Naive thymus-derived CD8-positive, alpha-beta T cell (primary cell): ENCODE measurements at regions not wholly inside any gene's neighbourhood (a gene's known extent, or its start where the extent isn't known, plus 50 kb on each side); places are given as distances from the start of the nearest gene placed in this dataset.
A peak's percentile ranks its signal among the peaks of the same experiment; 100 is the strongest.
"Not testable (repeated sequence)": the region's sequence is repeated elsewhere in the genome, so short reads cannot be mapped to it uniquely, and the experiment has no call there.

ENCODE experiments used
- ATAC-seq, 2 donors: fragments of 150-1000 bp; cut with Tn5 transposase in 1 of 2; sonication (Bioruptor Pico), chemical (Tn5 transposase) in 1 of 2; 1 replicate in 1 of 2; 2 replicates in 1 of 2; pipeline ENCODE4 v1.10.0; 2021; ENCODE audit warnings: mild to moderate bottlenecking in 2 of 2, moderate library complexity in 2 of 2
- POLR2A ChIA-PET: fragments of 350-600 bp; sonication (Branson Sonifier 250); formaldehyde crosslinking; loops from one replicate; lab custom pipeline; 2021; ENCODE audit warnings: antibody characterized with exemption; lab: Charles Lee
- DNase-seq, 10 donors: peaks; one replicate each; pipeline versions ENCODE4 v3.0.0 to v3.0.0-alpha.2; 2020 to 2022
- H3K27ac Mint-ChIP-seq, 10 donors: one replicate each; pipeline ENCODE4 v1.8.0; 2020 to 2022; ENCODE audit warnings: mild to moderate bottlenecking in 10 of 10, mixed read lengths in 10 of 10, moderate library complexity in 4 of 10, inconsistent platforms in 1 of 10
- H3K27me3 Mint-ChIP-seq, 5 donors: one replicate each; pipeline ENCODE4 v1.8.0; 2021 to 2022; ENCODE audit warnings: mixed read lengths in 5 of 5
- H3K36me3 Mint-ChIP-seq, 3 donors: one replicate each; pipeline ENCODE4 v1.8.0; 2020 to 2022; ENCODE audit warnings: mixed read lengths in 3 of 3, mild to moderate bottlenecking in 2 of 3, inconsistent platforms in 1 of 3
- H3K4me1 Mint-ChIP-seq, 4 donors: one replicate each; pipeline ENCODE4 v1.8.0; 2021 to 2022; ENCODE audit warnings: mixed read lengths in 4 of 4
- H3K4me3 Mint-ChIP-seq, 10 donors: one replicate each; pipeline ENCODE4 v1.8.0; 2020 to 2022; ENCODE audit warnings: mild to moderate bottlenecking in 10 of 10, mixed read lengths in 10 of 10, moderate library complexity in 6 of 10, inconsistent platforms in 1 of 10
- H3K9me3 Mint-ChIP-seq, 9 donors: one replicate each; pipeline ENCODE4 v1.8.0; 2020 to 2022; ENCODE audit warnings: mixed read lengths in 9 of 9, mild to moderate bottlenecking in 3 of 9, inconsistent platforms in 1 of 9, moderate library complexity in 1 of 9

GRCh38 chr2:153420394-153420793, 58.2 kb downstream of the RPRM start:
- ATAC-seq = no peak
- no peak for DNase-seq
- Mint-ChIP-seq H3K4me3 (no peak overlapping the region), H3K36me3 (no peaks in the 10 kb centered on the region), H3K27me3 (peaks cover 0 to 5% (median 0%) of the 10 kb centered on the region in 5 donors), H3K27ac (no peak overlapping the region), H3K9me3 (no peaks in the 10 kb centered on the region), H3K4me1 (no peaks in the 10 kb centered on the region)
- POLR2A ChIA-PET = no interaction called here

- ATAC-seq = no peak
- no peak for DNase-seq
- Mint-ChIP-seq H3K4me3 (no peak overlapping the region), H3K27ac (no peak overlapping the region), H3K27me3 (peaks cover 0 to 5% (median 0%) of the 10 kb centered on the region in 5 donors), H3K36me3 (no peaks in the 10 kb centered on the region), H3K4me1 (no peaks in the 10 kb centered on the region), H3K9me3 (no peaks in the 10 kb centered on the region)
- POLR2A ChIA-PET = no interaction called here
These were observed 61.5 kb downstream of the RPRM start for GRCh38 chr2:153417077-153417476.

- H3K9me3 Mint-ChIP-seq = no peaks in the 10 kb centered on the region
- no peaks in the 10 kb centered on the region for H3K36me3 Mint-ChIP-seq
- POLR2A ChIA-PET = no interaction called here
- H3K27ac Mint-ChIP-seq = no peak overlapping the region
- no peak for DNase-seq
- peaks cover 0 to 5% (median 0%) of the 10 kb centered on the region in 5 donors for H3K27me3 Mint-ChIP-seq
- no peak for ATAC-seq
- no peak overlapping the region for H3K4me3 Mint-ChIP-seq
- no peaks in the 10 kb centered on the region for H3K4me1 Mint-ChIP-seq
These were observed 62.5 kb downstream of the RPRM start for GRCh38 chr2:153416071-153416470.

DNA sequence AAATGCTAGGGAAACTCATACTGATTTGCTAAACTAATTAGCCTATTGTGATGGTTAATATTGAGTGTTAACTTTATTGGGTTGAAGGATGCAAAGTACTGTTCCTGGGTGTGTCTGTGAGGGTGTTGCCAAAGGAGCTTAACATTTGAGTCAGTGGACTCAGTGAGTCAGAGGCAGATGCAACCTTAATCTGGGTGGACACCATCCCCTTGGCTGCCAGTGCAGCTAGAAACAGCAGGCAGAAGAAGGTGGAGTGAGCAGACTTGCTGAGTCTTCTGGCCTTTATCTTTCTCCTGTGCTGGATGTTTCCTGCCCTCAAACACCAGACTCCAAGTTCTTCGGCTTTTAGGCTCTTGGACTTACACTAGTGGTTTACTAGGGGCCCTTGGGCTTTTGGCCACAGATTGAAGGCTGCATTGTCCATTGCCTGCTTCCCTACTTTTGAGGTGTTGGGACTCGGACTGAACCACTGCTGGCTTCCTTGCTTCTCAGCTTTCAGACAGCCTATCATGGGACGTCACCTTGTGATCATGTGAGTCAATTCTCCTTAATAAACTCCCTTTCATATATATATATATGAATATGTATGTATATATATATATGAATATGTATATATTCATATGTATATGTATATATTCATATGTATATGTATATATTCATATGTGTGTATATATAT, 69.7 kb downstream of the RPRM start:
- Mint-ChIP-seq H3K27me3 (peaks cover 0 to 6% (median 0%) of the 10 kb centered on the region in 5 donors), H3K36me3 (no peaks in the 10 kb centered on the region), H3K27ac (no peak overlapping the region), H3K9me3 (no peaks in the 10 kb centered on the region), H3K4me3 (no peak overlapping the region), H3K4me1 (no peaks in the 10 kb centered on the region)
- DNase-seq (no peak), ATAC-seq (no peak)
- POLR2A ChIA-PET = no interaction called here

- no peak for DNase-seq
- peaks cover 0 to 6% (median 0%) of the 10 kb centered on the region in 5 donors for H3K27me3 Mint-ChIP-seq
- H3K9me3 Mint-ChIP-seq = no peaks in the 10 kb centered on the region
- H3K36me3 Mint-ChIP-seq = no peaks in the 10 kb centered on the region
- H3K4me1 Mint-ChIP-seq = no peaks in the 10 kb centered on the region
- H3K4me3 Mint-ChIP-seq = no peak overlapping the region
- POLR2A ChIA-PET = no interaction called here
- no peak overlapping the region for H3K27ac Mint-ChIP-seq
- no peak for ATAC-seq
These were observed 73.4 kb downstream of the RPRM start for GRCh38 chr2:153405196-153405595.

GRCh38 chr2:153404792-153405191, 73.8 kb downstream of the RPRM start:
- H3K27me3 Mint-ChIP-seq = peaks cover 0 to 6% (median 0%) of the 10 kb centered on the region in 5 donors
- no peak overlapping the region for H3K27ac Mint-ChIP-seq
- POLR2A ChIA-PET = no interaction called here
- no peak overlapping the region for H3K4me3 Mint-ChIP-seq
- no peak for DNase-seq
- no peak for ATAC-seq
- no peaks in the 10 kb centered on the region for H3K4me1 Mint-ChIP-seq
- no peaks in the 10 kb centered on the region for H3K36me3 Mint-ChIP-seq
- H3K9me3 Mint-ChIP-seq = no peaks in the 10 kb centered on the region

- POLR2A ChIA-PET = no interaction called here
- Mint-ChIP-seq H3K4me1 (no peaks in the 10 kb centered on the region), H3K9me3 (no peaks in the 10 kb centered on the region), H3K27me3 (peaks cover 0 to 6% (median 0%) of the 10 kb centered on the region in 5 donors), H3K36me3 (no peaks in the 10 kb centered on the region), H3K27ac (no peak overlapping the region), H3K4me3 (no peak overlapping the region)
- DNase-seq = no peak
- ATAC-seq = no peak
These were observed 74.6 kb downstream of the RPRM start for GRCh38 chr2:153403940-153404339.

- H3K4me3 Mint-ChIP-seq, H3K27me3 Mint-ChIP-seq, ATAC-seq, H3K36me3 Mint-ChIP-seq, H3K4me1 Mint-ChIP-seq, H3K9me3 Mint-ChIP-seq, DNase-seq, POLR2A ChIA-PET: not testable (repeated sequence)
- H3K27ac Mint-ChIP-seq = peak overlapping the region in 1 of 10 donors; percentile 43
These were observed 75.2 kb downstream of the RPRM start for GRCh38 chr2:153403352-153403751.

DNA sequence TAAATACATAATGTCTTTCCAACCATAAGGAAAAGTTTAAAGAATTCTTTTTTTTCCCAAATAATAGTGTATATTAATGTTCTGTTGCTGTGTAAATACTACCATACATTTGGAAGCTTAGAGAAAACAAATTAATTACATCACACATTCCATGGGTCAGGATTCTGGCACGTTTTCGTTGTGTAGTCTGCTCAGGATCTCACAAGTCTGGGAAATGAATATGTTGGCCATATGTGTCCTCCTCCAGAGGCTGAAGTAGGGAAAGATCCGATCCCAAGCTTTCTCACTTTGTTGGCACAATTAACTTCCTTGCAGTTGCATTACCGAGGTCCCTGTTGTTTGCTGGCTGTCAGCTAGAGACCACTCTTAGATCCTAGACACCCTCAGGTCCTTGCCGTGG, 83.9 kb downstream of the RPRM start:
- no peaks in the 10 kb centered on the region for H3K36me3 Mint-ChIP-seq
- no peaks in the 10 kb centered on the region for H3K27me3 Mint-ChIP-seq
- POLR2A ChIA-PET = no interaction called here
- H3K4me3 Mint-ChIP-seq = no peak overlapping the region
- H3K27ac Mint-ChIP-seq = no peak overlapping the region
- no peak for DNase-seq
- peaks cover 0 to 9% (median 2%) of the 10 kb centered on the region in 9 donors for H3K9me3 Mint-ChIP-seq
- ATAC-seq = no peak
- H3K4me1 Mint-ChIP-seq = no peaks in the 10 kb centered on the region

GRCh38 chr2:153394247-153394646, 84.3 kb downstream of the RPRM start:
- no peak for DNase-seq
- no peak for ATAC-seq
- no peaks in the 10 kb centered on the region for H3K36me3 Mint-ChIP-seq
- POLR2A ChIA-PET = no interaction called here
- H3K9me3 Mint-ChIP-seq = peaks cover 0 to 9% (median 2%) of the 10 kb centered on the region in 9 donors
- no peaks in the 10 kb centered on the region for H3K27me3 Mint-ChIP-seq
- no peak overlapping the region for H3K4me3 Mint-ChIP-seq
- no peaks in the 10 kb centered on the region for H3K4me1 Mint-ChIP-seq
- no peak overlapping the region for H3K27ac Mint-ChIP-seq

GRCh38 chr2:153393518-153393917, 85.0 kb downstream of the RPRM start:
- Mint-ChIP-seq H3K36me3 (no peaks in the 10 kb centered on the region), H3K9me3 (peaks cover 0 to 9% (median 2%) of the 10 kb centered on the region in 9 donors), H3K27ac (peak overlapping the region in 1 of 10 donors; percentile 88), H3K4me3 (peak overlapping the region in 1 of 10 donors; percentile 64), H3K4me1 (no peaks in the 10 kb centered on the region), H3K27me3 (no peaks in the 10 kb centered on the region)
- POLR2A ChIA-PET = no interaction called here
- no peak for DNase-seq
- no peak for ATAC-seq

GRCh38 chr2:153391131-153391530, 87.4 kb downstream of the RPRM start:
- ATAC-seq (no peak), DNase-seq (no peak)
- H3K36me3 Mint-ChIP-seq = no peaks in the 10 kb centered on the region
- POLR2A ChIA-PET = no interaction called here
- H3K4me1 Mint-ChIP-seq = no peaks in the 10 kb centered on the region
- H3K9me3 Mint-ChIP-seq = peaks cover 0 to 6% (median 2%) of the 10 kb centered on the region in 9 donors
- no peaks in the 10 kb centered on the region for H3K27me3 Mint-ChIP-seq
- H3K27ac Mint-ChIP-seq = no peak overlapping the region
- no peak overlapping the region for H3K4me3 Mint-ChIP-seq

DNA sequence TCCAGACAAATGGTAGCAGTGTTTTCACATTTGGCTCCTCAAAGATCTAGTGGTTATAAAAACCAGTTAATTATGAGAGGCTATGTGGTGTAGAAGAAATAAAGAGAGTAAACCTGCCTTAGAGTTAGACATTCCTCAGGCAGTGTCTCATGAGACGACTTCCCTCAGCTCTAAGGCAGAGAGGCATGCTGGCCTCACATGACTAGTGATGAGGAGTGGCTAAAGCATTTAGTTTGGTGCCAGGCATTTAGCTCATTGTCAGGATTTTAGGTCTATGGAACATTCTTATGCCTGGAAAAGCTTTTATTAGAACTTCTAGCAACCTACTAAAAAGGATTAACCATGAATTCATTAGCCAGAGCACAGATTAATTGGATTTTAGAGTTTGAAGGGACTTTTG, 90.3 kb downstream of the RPRM start:
- POLR2A ChIA-PET = no interaction called here
- ATAC-seq (no peak), DNase-seq (no peak)
- Mint-ChIP-seq H3K27ac (no peak overlapping the region), H3K9me3 (peaks cover 0 to 11% (median 4%) of the 10 kb centered on the region in 9 donors), H3K4me1 (no peaks in the 10 kb centered on the region), H3K36me3 (no peaks in the 10 kb centered on the region), H3K4me3 (no peak overlapping the region), H3K27me3 (peaks cover 0 to 8% (median 3%) of the 10 kb centered on the region in 5 donors)

DNA sequence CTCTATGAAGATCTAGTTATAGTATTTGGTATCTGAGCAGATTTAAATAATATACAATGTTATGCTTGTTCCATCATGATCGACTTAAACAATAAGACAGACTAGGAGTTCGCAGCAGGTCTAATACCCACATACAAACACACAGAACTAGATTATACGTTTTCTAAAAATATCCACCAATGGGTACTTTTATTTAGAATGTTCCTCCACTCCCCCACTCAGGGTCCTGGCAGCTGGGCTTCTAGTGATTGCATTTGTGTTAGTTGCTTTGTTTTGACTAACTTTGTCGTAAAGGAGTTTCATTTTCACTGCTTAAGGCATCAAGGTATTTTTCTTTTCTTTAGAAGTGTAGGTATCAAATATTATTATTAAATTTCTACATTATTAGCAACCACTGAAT, 91.4 kb downstream of the RPRM start:
- Mint-ChIP-seq H3K4me3 (no peak overlapping the region), H3K9me3 (peaks cover 0 to 11% (median 4%) of the 10 kb centered on the region in 9 donors), H3K27me3 (peaks cover 0 to 8% (median 3%) of the 10 kb centered on the region in 5 donors), H3K27ac (no peak overlapping the region), H3K4me1 (no peaks in the 10 kb centered on the region), H3K36me3 (no peaks in the 10 kb centered on the region)
- POLR2A ChIA-PET = no interaction called here
- ATAC-seq (no peak), DNase-seq (no peak)
